C4-2B (cell line): ENCODE measurements at regions not wholly inside any gene's neighbourhood (a gene's known extent, or its start where the extent isn't known, plus 50 kb on each side); places are given as distances from the start of the nearest gene placed in this dataset.

ENCODE experiments used
- CTCF ChIP-seq: fragments of 450-650 bp; conservative IDR thresholded peaks from 2 replicates; pipeline ENCODE4 v1.5.1; 2017; ENCODE audit warnings: mild to moderate bottlenecking
- ZFX ChIP-seq: fragments of 450-650 bp; IDR thresholded peaks from 2 replicates; pipeline ENCODE4 v1.6.1; 2017

GRCh38 chr1:224493269-224493668 lies 58.7 kb upstream of the WDR26 start:
- TF ChIP-seq CTCF (no peak), ZFX (no peak)
